ENCODE measurements at regions not wholly inside any gene's neighbourhood (a gene's known extent, or its start where the extent isn't known, plus 50 kb on each side); places are given as distances from the start of the nearest gene placed in this dataset.

- DNase-seq (ENCODE audit: extremely low read depth, low read depth) = no peak
- no peak for TF ChIP-seq CTCF (IDR thresholded peaks at IDR 0.05; ENCODE audit: low read depth, low read length, missing control alignments)
- H3K4me3 ChIP-seq (replicated peaks; ENCODE audit: low read depth, low read length) = no peak overlapping the region
Observed at GRCh38 chr12:90174956-90175355, 466.3 kb upstream of the ATP2B1 start.

- TF ChIP-seq CTCF (IDR thresholded peaks at IDR 0.05; ENCODE audit: low read depth, low read length, missing control alignments) = no peak
- no peak for DNase-seq (ENCODE audit: extremely low read depth, low read depth)
- no peak overlapping the region for H3K4me3 ChIP-seq (replicated peaks; ENCODE audit: low read depth, low read length)
Observed at GRCh38 chr12:90174198-90174510, 465.5 kb upstream of the ATP2B1 start.

- DNase-seq (ENCODE audit: extremely low read depth, low read depth) = no peak
- TF ChIP-seq CTCF (IDR thresholded peaks at IDR 0.05; ENCODE audit: low read depth, low read length, missing control alignments) = no peak
- no peak overlapping the region for H3K4me3 ChIP-seq (replicated peaks; ENCODE audit: low read depth, low read length)
Observed at GRCh38 chr12:90173499-90174197, 465.0 kb upstream of the ATP2B1 start.

- no peak overlapping the region for H3K4me3 ChIP-seq (replicated peaks; ENCODE audit: low read depth, low read length)
- no peak for TF ChIP-seq CTCF (IDR thresholded peaks at IDR 0.05; ENCODE audit: low read depth, low read length, missing control alignments)
- no peak for DNase-seq (ENCODE audit: extremely low read depth, low read depth)
Observed at GRCh38 chr12:90172524-90172923, 463.9 kb upstream of the ATP2B1 start.

GRCh38 chr12:90170740-90171139 is 462.1 kb upstream of the ATP2B1 start:
- H3K4me3 ChIP-seq (replicated peaks; ENCODE audit: low read depth, low read length) = no peak overlapping the region
- DNase-seq (ENCODE audit: extremely low read depth, low read depth) = no peak
- TF ChIP-seq CTCF (IDR thresholded peaks at IDR 0.05; ENCODE audit: low read depth, low read length, missing control alignments) = no peak

- H3K4me3 ChIP-seq (replicated peaks; ENCODE audit: low read depth, low read length) = no peak overlapping the region
- no peak for TF ChIP-seq CTCF (IDR thresholded peaks at IDR 0.05; ENCODE audit: low read depth, low read length, missing control alignments)
- DNase-seq (ENCODE audit: extremely low read depth, low read depth) = no peak
Observed at GRCh38 chr12:90167518-90168208, 459.0 kb upstream of the ATP2B1 start.
